IMR-90 (cell line): ENCODE measurements at regions not wholly inside any gene's neighbourhood (a gene's known extent, or its start where the extent isn't known, plus 50 kb on each side); places are given as distances from the start of the nearest gene placed in this dataset.

Source experiments
- BHLHE40 ChIP-seq: fragments of 150-350 bp; IDR thresholded peaks from 2 replicates; pipeline ENCODE4 v1.6.1; 2016; ENCODE audit warnings: mild to moderate bottlenecking, low read depth, low read length
- CHD1 ChIP-seq: IDR thresholded peaks from 2 replicates; pipeline ENCODE4 v1.6.1; 2012; ENCODE audit warnings: low read depth, low read length, improper control_type of control experiment
- CTCF ChIP-seq: conservative IDR thresholded peaks from 2 replicates; pipeline ENCODE4 v1.5.1; 2012; ENCODE audit warnings: mild to moderate bottlenecking, low read depth, low read length, improper control_type of control experiment

GRCh38 chrX:36861601-36862000 is 146.6 kb upstream of the FAM47C start:
- TF ChIP-seq CTCF: no peak
- TF ChIP-seq BHLHE40: no peak
- no peak for TF ChIP-seq CHD1
